ENCODE measurements at regions not wholly inside any gene's neighbourhood (a gene's known extent, or its start where the extent isn't known, plus 50 kb on each side); places are given as distances from the start of the nearest gene placed in this dataset.

DNA sequence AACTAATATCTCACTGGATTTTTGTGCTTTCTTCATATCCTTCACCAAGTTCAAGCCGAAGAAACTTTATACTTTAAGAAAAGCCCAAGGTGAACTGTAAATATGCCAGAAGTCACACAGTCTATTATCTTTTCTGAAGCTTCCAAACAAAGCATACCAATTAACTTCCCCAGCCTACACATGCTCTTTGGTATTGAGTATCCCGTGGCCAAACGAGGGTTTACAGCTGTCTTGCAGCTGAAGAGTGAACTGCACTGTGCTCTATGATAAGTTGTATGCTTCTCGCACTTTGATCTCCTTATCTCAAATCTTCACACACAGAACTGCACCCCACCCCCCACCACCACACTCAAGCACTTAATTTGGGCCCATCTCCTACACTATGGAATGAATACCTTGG is 215.6 kb upstream of the VEPH1 start:
- TF ChIP-seq, protein P1, sequence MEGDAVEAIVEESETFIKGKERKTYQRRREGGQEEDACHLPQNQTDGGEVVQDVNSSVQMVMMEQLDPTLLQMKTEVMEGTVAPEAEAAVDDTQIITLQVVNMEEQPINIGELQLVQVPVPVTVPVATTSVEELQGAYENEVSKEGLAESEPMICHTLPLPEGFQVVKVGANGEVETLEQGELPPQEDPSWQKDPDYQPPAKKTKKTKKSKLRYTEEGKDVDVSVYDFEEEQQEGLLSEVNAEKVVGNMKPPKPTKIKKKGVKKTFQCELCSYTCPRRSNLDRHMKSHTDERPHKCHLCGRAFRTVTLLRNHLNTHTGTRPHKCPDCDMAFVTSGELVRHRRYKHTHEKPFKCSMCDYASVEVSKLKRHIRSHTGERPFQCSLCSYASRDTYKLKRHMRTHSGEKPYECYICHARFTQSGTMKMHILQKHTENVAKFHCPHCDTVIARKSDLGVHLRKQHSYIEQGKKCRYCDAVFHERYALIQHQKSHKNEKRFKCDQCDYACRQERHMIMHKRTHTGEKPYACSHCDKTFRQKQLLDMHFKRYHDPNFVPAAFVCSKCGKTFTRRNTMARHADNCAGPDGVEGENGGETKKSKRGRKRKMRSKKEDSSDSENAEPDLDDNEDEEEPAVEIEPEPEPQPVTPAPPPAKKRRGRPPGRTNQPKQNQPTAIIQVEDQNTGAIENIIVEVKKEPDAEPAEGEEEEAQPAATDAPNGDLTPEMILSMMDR (IDR thresholded peaks at IDR 0.05; ENCODE audit: low read depth, low read length) = no peak
- no peak for TF ChIP-seq POLR2A (IDR thresholded peaks at IDR 0.05; ENCODE audit: extremely low read depth, insufficient read length)
